OCI-LY7 (cell line): ENCODE measurements at regions not wholly inside any gene's neighbourhood (a gene's known extent, or its start where the extent isn't known, plus 50 kb on each side); places are given as distances from the start of the nearest gene placed in this dataset.

Source experiments
- EZH2phosphoT487 ChIP-seq: fragments of 200-600 bp; sonication (generic); IDR thresholded peaks from 2 replicates; pipeline ENCODE4 v1.6.1; 2018; ENCODE audit warnings: low read depth, borderline replicate concordance, mild to moderate bottlenecking, mixed run types, antibody characterized with exemption, low read length, moderate library complexity, mixed read lengths
- TF ChIP-seq, protein P1 (sequence below): fragments of 200-600 bp; sonication (generic); conservative IDR thresholded peaks from 2 replicates; pipeline ENCODE4 v1.5.1; 2014; ENCODE audit warnings: mild to moderate bottlenecking, antibody characterized with exemption, low read length, moderate library complexity, mixed read lengths

DNA sequence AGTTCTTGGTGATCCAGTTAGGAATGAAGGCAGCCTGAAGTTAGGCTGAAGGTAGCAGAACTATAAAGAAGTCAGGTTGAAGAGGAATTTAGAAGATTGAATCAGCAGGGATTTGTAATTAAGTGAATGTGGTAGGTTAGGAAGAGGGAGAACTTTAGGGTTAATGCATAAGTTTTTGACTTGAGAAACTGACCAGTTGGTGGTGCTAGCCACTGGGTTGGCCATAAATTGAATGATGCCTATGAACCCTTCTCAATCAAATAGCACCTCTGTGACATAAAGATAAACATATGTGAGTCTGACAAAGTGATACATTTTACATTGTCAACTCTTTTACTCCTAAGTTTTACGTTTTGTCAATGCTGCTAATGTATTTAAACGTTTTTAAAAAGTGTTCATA, 290.6 kb upstream of the NAV3 start:
- TF ChIP-seq, protein P1, sequence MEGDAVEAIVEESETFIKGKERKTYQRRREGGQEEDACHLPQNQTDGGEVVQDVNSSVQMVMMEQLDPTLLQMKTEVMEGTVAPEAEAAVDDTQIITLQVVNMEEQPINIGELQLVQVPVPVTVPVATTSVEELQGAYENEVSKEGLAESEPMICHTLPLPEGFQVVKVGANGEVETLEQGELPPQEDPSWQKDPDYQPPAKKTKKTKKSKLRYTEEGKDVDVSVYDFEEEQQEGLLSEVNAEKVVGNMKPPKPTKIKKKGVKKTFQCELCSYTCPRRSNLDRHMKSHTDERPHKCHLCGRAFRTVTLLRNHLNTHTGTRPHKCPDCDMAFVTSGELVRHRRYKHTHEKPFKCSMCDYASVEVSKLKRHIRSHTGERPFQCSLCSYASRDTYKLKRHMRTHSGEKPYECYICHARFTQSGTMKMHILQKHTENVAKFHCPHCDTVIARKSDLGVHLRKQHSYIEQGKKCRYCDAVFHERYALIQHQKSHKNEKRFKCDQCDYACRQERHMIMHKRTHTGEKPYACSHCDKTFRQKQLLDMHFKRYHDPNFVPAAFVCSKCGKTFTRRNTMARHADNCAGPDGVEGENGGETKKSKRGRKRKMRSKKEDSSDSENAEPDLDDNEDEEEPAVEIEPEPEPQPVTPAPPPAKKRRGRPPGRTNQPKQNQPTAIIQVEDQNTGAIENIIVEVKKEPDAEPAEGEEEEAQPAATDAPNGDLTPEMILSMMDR: no peak
- no peak for TF ChIP-seq EZH2phosphoT487
